ENCODE measurements at regions not wholly inside any gene's neighbourhood (a gene's known extent, or its start where the extent isn't known, plus 50 kb on each side); places are given as distances from the start of the nearest gene placed in this dataset.

DNA sequence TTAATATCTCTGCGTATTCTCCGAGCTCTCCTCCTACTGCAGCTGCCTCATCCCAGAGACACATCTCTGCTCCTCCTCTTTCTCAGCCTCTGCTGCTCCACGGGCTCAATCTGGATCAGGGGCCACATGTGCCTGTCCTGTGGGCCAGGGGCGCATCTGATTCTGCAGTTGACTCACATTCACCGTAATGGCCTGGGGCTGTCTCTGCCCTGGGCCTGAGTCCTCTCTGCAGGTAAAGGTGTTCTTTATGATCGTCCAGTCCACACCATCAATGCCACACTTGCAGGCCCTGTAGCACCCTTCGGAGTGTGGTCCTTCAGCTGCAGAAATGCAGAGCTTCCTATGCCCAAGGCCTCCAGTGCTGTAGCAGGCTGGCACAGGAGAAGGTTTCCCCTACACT is 154.5 kb downstream of the OAT start:
- no peak for DNase-seq (ENCODE audit: low read depth)

DNA sequence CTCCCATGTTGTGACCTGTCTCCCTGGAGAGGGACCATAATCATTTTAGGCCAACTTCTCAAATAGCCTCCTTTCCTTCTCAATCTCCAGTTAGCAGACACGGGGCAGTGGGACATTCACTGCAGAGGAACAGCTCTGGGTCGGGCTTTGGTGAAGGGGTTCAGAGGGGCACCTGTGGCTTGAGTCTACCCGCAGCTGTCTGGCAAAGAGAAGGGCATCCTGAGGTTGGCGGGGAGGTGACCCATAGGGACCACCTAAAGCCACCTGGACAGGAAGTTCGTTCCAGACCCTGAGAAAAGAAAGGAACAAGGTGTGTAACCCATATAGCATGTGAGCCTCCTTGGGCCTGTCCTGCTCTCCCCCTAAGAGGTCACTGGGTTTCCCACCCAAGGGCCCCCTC is 155.0 kb downstream of the OAT start:
- no peak for DNase-seq (ENCODE audit: low read depth)

DNA sequence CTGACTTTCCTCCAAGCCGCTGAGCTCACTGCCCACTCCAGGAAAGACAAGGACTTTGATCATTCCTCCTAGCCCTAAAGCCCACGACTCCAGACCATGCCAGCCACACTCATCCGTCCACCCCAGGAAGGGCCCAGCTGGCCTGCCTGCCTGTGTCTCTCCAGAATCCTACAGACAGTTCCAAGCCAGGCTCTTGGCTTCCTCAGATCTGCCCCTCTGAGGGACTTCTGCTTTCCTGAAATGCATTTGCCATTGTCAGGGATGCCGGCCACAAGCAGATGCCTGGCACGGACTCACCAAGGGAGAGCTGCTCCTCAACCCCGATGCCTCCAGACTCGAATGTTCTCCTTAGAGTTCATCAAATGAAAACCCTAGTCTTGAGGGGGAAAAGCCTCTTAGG is 155.8 kb downstream of the OAT start:
- DNase-seq (ENCODE audit: low read depth): no peak

GRCh38 chr10:124262234-124262865 is 156.4 kb downstream of the OAT start:
- DNase-seq (ENCODE audit: low read depth): no peak

DNA sequence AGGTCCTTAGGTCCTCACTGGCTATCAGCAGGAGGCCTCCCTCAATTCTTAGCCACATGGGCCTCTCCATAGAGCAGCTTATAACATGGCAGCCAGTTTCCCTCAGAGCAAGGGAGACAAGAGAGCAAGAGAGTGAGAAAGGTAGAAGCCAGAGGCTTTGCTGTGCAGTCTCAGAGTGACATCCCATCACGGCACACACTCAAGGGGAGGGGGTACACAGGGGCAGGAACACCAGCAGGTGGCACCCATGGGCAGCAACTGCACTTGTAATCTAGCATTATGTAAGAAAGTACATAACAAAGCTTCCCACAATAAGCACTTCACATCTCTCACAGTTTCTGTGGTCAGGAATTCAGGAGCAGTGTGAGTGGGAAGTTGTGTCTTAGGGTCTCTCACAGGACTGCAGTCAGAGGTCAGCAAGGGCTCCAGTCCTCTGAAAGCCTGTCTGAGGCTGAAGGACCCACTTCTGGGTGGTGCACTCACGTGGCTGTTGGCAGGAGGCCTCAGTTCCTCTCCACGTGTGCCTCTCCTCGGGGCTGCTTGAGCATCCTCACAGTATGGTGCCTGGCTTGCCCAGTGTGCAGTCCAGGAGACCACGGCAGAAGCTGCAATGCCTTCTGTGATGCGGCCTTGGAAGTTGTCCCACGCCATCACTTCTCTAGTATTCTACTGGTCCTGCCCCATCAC is 159.4 kb downstream of the OAT start:
- peak; percentile 20 for DNase-seq (ENCODE audit: low read depth)

DNA sequence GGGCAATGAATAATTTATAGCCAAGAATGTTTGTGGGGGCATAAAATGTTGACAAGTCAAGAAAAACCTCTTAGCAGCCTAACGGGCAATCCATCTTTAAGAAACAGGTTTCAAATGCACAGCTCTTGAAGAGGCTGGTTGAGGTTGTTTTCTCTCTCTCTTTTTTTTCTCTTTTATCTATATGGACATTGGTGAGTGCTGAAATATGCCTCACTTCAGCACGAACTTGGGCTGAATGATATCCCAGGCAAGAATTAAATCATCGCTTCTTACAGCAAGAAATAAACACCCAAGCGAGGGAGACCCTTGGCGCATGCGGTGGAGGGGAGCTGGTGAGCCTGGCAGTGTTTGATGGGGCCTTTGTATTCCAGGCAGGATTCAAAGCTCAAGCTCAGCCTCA is 160.9 kb downstream of the OAT start:
- no peak for DNase-seq (ENCODE audit: low read depth)

DNA sequence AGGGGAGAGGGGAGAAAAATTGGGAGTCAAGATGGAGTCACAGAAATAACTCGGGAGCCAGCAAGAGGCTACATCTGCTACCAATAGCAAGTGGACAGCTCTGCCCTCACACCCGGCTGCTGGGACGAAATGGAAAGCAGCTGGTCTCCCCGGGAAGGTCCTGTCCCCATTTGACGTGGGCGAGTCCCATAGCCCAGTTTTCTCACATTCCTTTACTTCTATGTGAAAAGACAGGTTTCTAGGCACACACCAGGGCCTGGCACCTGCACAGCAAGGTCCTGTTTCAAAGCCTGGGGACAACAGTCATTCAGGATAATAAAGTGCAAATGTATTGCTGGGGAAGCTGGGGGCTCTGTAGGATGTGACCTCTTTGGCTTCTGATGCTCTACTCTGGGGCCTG is 162.6 kb downstream of the OAT start:
- no peak for DNase-seq (ENCODE audit: low read depth)

GRCh38 chr10:124255556-124255955 is 162.2 kb upstream of the CHST15 start:
- DNase-seq (ENCODE audit: low read depth): no peak

GRCh38 chr10:124254490-124254889 is 161.1 kb upstream of the CHST15 start:
- DNase-seq (ENCODE audit: low read depth): no peak

GRCh38 chr10:124253006-124253405 is 159.6 kb upstream of the CHST15 start:
- no peak for DNase-seq (ENCODE audit: low read depth)

DNA sequence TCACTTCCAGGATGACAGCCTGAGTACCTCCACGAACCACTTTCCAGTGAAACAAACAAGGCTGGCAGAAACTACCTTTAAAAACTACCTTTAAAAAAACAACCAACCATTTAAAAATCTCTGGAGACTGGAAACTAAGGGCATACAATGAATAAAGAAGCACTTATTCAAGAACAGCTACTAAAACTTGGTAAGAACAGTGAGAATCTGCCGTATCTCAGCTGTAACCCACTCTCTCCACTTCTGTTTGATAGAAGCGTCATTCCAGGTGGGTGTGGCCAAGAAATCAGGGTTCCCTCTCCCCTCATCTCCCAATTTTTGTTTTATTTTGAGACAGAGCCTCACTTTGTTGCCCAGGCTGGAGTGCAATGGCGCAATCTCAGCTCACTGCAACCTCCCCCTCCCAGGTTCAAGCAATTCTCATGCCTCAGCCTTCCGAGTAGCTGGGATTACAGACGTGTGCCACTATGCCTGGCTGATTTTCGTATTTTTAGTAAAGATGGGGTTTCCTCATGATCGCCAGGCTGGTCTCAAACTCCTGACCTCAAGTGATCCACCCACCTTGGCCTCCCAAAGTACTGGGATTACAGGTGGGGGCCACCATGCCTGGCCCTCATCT is 158.8 kb upstream of the CHST15 start:
- DNase-seq (ENCODE audit: low read depth): no peak

GRCh38 chr10:124251317-124252065 is 158.1 kb upstream of the CHST15 start:
- DNase-seq (ENCODE audit: low read depth): no peak

- no peak for DNase-seq (ENCODE audit: low read depth)
These were observed 157.1 kb upstream of the CHST15 start for GRCh38 chr10:124250506-124250905.

GRCh38 chr10:124249812-124250432 is 156.5 kb upstream of the CHST15 start:
- peak; percentile 14 for DNase-seq (ENCODE audit: low read depth)

GRCh38 chr10:124249196-124249595 is 155.8 kb upstream of the CHST15 start:
- DNase-seq (ENCODE audit: low read depth): no peak

DNA sequence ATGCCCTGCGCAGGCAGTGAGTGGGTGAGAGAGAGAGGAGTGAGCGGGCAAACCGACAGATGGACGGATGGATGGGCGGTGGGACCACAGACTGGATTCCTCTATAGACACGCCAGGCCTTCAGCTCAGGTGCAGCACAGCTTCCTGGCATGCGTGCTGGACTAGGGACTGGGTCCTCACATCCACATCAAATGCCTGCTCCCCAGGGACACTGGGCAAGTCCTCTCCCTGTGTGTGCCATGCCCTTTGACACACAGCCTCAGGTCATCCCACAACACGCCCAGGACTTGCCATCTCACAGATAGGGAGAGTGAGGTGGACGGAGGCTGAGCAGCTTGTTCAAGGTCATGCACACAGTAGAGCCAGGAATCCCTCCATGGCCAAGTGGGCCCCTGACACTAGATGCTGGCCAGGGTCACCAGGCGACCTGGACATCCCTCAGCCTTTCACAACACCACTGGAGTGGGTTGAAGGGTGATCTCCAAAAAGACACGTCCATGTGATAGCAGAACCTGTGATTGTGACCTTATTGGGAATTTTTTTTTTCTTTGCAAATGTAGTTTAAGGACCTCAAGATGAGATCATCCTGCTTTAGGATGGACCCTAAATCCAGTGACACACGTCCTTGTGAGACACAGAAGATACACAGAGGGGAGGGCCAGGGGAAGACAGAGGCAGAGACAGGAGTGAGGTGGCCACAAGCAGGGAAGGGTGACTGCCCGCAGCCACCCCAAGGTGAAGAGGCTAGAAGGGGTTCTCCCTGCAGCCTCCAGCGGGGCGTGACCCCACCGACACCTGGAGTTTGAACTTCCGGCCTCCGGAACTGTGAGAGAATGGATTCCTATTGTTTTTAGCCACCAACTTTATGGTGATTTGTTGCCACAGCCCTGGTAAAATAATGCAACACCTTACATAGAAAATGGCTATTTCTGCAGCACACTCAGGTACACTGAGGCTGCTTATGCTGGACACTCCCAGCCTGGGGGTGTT is 155.0 kb upstream of the CHST15 start:
- no peak for DNase-seq (ENCODE audit: low read depth)

DNA sequence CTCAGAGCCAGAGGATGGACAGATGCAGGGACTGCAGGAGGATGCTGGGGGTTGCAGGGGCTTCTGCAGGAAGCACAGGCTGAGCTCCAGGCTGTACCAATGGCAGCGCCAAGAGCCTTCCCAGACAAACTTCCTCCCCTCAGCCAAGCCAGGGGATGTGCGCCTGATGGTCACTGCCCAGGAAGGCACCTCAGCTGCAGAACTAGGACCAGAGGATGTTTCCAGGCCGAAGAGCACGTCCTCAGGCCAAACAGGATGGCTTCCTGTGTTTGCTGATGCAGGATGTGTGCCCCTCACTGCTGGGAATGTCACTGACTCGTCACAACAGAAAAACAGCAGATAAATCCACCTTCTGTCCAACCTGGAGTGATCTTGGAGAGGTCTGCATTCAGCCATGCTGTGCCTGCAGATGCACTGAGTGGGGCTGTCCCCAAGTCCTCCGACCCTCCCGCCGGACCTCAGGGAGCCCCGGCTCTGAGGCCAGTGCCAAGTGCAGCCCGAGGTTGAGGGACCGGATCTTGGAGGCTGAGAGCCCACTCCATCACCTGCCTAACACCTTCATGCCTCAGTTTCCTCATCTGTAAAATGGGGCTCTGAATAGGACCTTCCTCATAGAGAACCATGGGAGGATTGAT is 152.5 kb upstream of the CHST15 start:
- no peak for DNase-seq (ENCODE audit: low read depth)

DNA sequence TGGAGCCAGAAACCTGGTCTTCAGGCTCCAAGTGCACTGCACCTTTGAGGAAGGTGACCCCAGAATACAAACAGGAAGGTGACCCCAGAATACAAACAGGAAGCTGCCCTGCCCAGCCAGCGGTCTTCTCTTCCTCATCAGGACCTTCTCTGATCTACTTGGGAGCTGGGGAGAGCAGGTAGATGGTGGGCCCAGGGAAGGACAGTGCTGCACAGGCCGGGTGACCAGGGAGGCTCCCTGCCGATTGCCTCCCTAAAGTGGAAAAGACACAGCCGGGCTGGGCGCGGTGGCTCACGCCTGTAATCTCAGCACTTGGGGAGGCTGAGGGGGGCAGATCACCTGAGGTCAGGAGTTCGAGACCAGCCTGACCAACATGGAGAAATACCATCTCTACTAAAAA is 151.8 kb upstream of the CHST15 start:
- DNase-seq (ENCODE audit: low read depth): no peak

DNA sequence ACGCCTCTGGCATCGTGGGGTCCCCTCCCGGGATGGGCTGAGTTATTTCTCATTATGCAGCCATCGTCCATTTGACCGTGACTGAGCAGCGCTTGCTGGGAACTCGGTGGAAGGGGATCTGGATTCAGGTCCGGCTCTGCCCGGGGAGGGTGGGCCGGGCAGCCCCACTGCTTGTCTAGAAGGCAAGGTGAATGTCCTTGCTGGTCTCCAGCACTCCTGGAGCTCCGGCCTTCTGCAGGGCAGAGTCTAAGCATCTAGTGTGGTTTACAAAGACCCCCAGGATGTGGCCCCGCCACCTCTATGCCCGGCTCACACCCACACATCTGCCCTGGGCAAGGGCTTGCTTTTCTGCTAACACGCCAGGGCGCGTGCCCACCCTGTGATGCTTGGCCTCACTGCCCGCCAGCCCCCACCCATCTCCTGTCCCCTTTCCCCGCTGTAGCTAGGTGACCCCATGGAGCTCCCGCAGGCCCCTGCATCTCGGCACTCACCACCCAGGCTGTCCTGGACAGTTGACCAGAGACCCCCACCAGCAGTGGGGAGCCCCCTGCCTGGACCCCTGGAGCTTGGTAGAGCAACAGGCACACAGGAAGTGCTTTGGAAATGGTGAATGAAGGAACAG is 151.0 kb upstream of the CHST15 start:
- DNase-seq (ENCODE audit: low read depth): no peak

GRCh38 chr10:124243702-124244121 is 150.3 kb upstream of the CHST15 start:
- DNase-seq (ENCODE audit: low read depth): no peak
